MM.1S (cell line): ENCODE measurements at regions not wholly inside any gene's neighbourhood (a gene's known extent, or its start where the extent isn't known, plus 50 kb on each side); places are given as distances from the start of the nearest gene placed in this dataset.

Source experiments
- DNase-seq: peaks from one replicate; pipeline ENCODE4 v3.0.0-alpha.2; 2015
- H2AFZ ChIP-seq: fragments of 300-600 bp; sonication (generic); 2 replicates; pipeline ENCODE4 v1.6.0; 2016; ENCODE audit warnings: antibody characterized with exemption, low read length
- H3F3A ChIP-seq: fragments of 300-600 bp; sonication (generic); 2 replicates; pipeline ENCODE4 v1.6.1; 2016; ENCODE audit warnings: mild to moderate bottlenecking, antibody characterized with exemption, low read length, moderate library complexity, mixed read lengths; ENCODE audit not compliant: insufficient read depth
- H3K27ac ChIP-seq: fragments of 300-600 bp; sonication (generic); 2 replicates; pipeline ENCODE4 v1.5.1; 2016; ENCODE audit warnings: mild to moderate bottlenecking, low read length
- H3K27me3 ChIP-seq: fragments of 300-600 bp; sonication (generic); replicated peaks from 2 replicates; pipeline ENCODE4 v1.6.0; 2016; ENCODE audit warnings: low read length; ENCODE audit not compliant: insufficient read depth
- H3K36me3 ChIP-seq: fragments of 300-600 bp; sonication (generic); replicated peaks from 2 replicates; pipeline ENCODE4 v1.6.1; 2016; ENCODE audit warnings: mild to moderate bottlenecking, low read length, mixed read lengths; ENCODE audit not compliant: insufficient read depth
- H3K4me1 ChIP-seq: fragments of 300-600 bp; sonication (generic); 2 replicates; pipeline ENCODE4 v1.6.1; 2016; ENCODE audit warnings: low read length, mixed read lengths
- H3K4me2 ChIP-seq: fragments of 300-600 bp; sonication (generic); 2 replicates; pipeline ENCODE4 v1.6.0; 2016; ENCODE audit warnings: low read depth, low read length
- H3K4me3 ChIP-seq: fragments of 300-600 bp; sonication (generic); 2 replicates; pipeline ENCODE4 v1.5.1; 2016; ENCODE audit warnings: low read length, mixed read lengths
- H3K79me2 ChIP-seq: fragments of 300-600 bp; sonication (generic); 2 replicates; pipeline ENCODE4 v1.6.1; 2016; ENCODE audit warnings: mixed run types, low read length, mixed read lengths
- H3K9ac ChIP-seq: fragments of 300-600 bp; sonication (generic); 2 replicates; pipeline ENCODE4 v1.6.1; 2016; ENCODE audit warnings: low read length, mixed read lengths
- H3K9me2 ChIP-seq: fragments of 300-600 bp; sonication (generic); replicated peaks from 2 replicates; pipeline ENCODE4 v1.6.1; 2016; ENCODE audit warnings: mild to moderate bottlenecking, low read length, mixed read lengths; ENCODE audit not compliant: insufficient read depth
- H3K9me3 ChIP-seq: fragments of 300-600 bp; sonication (generic); replicated peaks from 2 replicates; pipeline ENCODE4 v1.6.1; 2016; ENCODE audit warnings: mild to moderate bottlenecking, low read length, mixed read lengths; ENCODE audit not compliant: insufficient read depth
- H4K20me1 ChIP-seq: fragments of 300-600 bp; sonication (generic); 2 replicates; pipeline ENCODE4 v1.6.1; 2016; ENCODE audit warnings: mild to moderate bottlenecking, low read length, moderate library complexity, mixed read lengths; ENCODE audit not compliant: insufficient read depth
- EZH2 ChIP-seq: fragments of 300-600 bp; sonication (generic); optimal IDR thresholded peaks from 2 replicates; pipeline ENCODE3; 2017; ENCODE audit warnings: low read depth, mild to moderate bottlenecking, antibody characterized with exemption, low read length, mixed read lengths
- EZH2phosphoT487 ChIP-seq: fragments of 300-600 bp; sonication (generic); IDR thresholded peaks from 2 replicates; pipeline ENCODE4 v1.6.1; 2018; ENCODE audit warnings: antibody characterized with exemption, low read length
- TF ChIP-seq, protein P1 (sequence below): fragments of 300-600 bp; sonication (generic); IDR thresholded peaks from 2 replicates; pipeline ENCODE4 v1.5.1; 2016; ENCODE audit warnings: antibody characterized with exemption, low read length, mixed read lengths

DNA sequence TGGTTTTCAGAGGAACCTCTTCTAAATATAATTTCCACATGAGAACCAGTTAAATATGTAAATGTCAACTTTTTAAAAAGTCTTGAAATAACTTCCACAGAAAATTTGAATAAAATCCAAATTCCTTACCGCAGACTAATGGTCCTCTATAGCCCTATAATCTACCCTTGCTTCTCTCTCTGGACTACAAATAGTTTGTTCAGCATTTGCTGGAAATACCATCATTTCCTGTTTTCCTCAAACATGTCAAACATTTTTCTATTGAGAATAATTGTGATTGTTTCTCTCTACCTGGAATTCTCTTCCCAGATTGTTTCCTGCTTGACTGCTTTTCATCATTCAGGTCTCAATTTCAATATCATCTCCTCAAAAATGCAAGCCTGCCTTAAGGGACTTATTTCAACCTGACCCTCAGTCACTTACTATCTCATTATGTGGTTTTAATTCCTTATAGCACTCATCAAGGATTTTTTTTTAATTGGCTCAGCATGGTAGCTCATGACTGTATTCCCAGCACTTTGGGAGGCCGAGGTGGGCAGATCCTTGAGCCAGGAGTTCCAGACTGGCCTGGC lies 898.9 kb upstream of the MIR17HG start:
- Histone ChIP-seq H3F3A (no peaks in the 10 kb centered on the region), H3K9me2 (no peaks in the 10 kb centered on the region), H3K4me2 (no peak overlapping the region), H3K4me1 (no peaks in the 10 kb centered on the region), H3K79me2 (no peaks in the 10 kb centered on the region), H2AFZ (no peak overlapping the region), H3K4me3 (no peak overlapping the region), H3K27ac (no peak overlapping the region), H3K9ac (no peak overlapping the region), H4K20me1 (no peaks in the 10 kb centered on the region), H3K9me3 (no peaks in the 10 kb centered on the region), H3K36me3 (no peaks in the 10 kb centered on the region), H3K27me3 (no peaks in the 10 kb centered on the region)
- TF ChIP-seq EZH2 (no peak), EZH2phosphoT487 (no peak)
- TF ChIP-seq, protein P1, sequence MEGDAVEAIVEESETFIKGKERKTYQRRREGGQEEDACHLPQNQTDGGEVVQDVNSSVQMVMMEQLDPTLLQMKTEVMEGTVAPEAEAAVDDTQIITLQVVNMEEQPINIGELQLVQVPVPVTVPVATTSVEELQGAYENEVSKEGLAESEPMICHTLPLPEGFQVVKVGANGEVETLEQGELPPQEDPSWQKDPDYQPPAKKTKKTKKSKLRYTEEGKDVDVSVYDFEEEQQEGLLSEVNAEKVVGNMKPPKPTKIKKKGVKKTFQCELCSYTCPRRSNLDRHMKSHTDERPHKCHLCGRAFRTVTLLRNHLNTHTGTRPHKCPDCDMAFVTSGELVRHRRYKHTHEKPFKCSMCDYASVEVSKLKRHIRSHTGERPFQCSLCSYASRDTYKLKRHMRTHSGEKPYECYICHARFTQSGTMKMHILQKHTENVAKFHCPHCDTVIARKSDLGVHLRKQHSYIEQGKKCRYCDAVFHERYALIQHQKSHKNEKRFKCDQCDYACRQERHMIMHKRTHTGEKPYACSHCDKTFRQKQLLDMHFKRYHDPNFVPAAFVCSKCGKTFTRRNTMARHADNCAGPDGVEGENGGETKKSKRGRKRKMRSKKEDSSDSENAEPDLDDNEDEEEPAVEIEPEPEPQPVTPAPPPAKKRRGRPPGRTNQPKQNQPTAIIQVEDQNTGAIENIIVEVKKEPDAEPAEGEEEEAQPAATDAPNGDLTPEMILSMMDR, result no peak
- no peak for DNase-seq

DNA sequence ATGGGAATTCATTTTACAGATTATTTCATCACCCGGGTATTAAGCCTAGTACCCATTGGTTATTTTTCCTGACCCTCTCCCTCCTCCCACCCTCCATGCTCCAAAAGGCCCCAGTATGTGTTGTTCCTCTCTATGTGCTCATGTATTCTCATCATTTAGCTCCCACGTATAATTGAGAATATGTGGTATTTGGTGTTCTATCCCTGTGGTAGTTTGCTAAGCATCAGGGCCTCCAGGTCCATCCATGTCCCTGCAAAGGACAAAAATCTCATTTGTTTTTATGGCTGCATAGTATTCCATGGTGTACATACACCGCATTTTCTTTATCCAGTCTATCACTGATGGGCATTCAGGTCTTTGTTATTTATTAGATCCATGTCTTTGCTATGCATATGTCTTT lies 894.1 kb upstream of the MIR17HG start:
- no peaks in the 10 kb centered on the region for H3K27me3 ChIP-seq
- TF ChIP-seq EZH2, result no peak
- TF ChIP-seq EZH2phosphoT487, result no peak
- TF ChIP-seq, protein P1, result no peak
- no peaks in the 10 kb centered on the region for H4K20me1 ChIP-seq
- H3K4me2 ChIP-seq, result no peak overlapping the region
- H3K27ac ChIP-seq, result no peak overlapping the region
- H3K9me3 ChIP-seq, result no peaks in the 10 kb centered on the region
- no peaks in the 10 kb centered on the region for H3F3A ChIP-seq
- H3K9ac ChIP-seq, result no peak overlapping the region
- H3K9me2 ChIP-seq, result no peaks in the 10 kb centered on the region
- H3K4me1 ChIP-seq, result no peaks in the 10 kb centered on the region
- H2AFZ ChIP-seq, result no peak overlapping the region
- H3K79me2 ChIP-seq, result no peaks in the 10 kb centered on the region
- H3K36me3 ChIP-seq, result no peaks in the 10 kb centered on the region
- H3K4me3 ChIP-seq, result no peak overlapping the region
- DNase-seq, result no peak

DNA sequence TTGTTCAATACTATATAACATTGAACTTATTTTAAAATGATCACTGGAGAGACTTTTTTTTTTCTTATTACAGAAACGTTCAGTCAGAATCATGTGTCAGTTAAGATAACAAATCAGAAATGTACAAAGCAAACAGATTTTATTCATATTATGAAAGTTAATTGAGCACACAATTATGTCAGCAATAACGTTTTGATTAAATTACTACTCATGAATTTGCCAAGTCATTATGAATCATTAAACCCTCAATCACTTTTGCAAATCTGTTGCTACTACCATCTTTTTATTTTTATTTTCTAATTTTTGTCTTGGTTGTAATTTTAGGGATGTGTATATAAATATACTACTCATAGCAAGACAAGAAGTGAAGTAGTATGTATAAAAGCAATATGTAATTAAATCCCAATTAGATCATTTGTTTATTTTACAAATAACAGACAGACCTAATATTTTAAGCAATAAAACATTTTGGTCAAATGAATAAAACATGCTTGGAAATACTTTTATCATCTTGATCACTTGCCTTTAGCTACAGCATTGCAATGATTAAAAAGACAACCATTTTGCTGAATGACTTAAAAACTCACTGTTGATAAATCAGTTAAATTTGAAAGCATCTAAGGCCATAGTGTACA lies 893.4 kb upstream of the MIR17HG start:
- Histone ChIP-seq H3K36me3 (no peaks in the 10 kb centered on the region), H2AFZ (no peak overlapping the region), H3K79me2 (no peaks in the 10 kb centered on the region), H4K20me1 (no peaks in the 10 kb centered on the region), H3K4me1 (no peaks in the 10 kb centered on the region), H3K4me3 (no peak overlapping the region), H3K9ac (no peak overlapping the region), H3K9me3 (no peaks in the 10 kb centered on the region), H3K4me2 (no peak overlapping the region), H3F3A (no peaks in the 10 kb centered on the region), H3K27me3 (no peaks in the 10 kb centered on the region), H3K9me2 (no peaks in the 10 kb centered on the region), H3K27ac (no peak overlapping the region)
- no peak for DNase-seq
- no peak for TF ChIP-seq EZH2
- TF ChIP-seq EZH2phosphoT487, result no peak
- TF ChIP-seq, protein P1, result no peak
